NCI-H187 treated with DMSO at 0.1 percent for 48 hours (cell line): ENCODE measurements at regions not wholly inside any gene's neighbourhood (a gene's known extent, or its start where the extent isn't known, plus 50 kb on each side); places are given as distances from the start of the nearest gene placed in this dataset.
A peak's percentile ranks its signal among the peaks of the same experiment; 100 is the strongest.
"Not testable (repeated sequence)": the region's sequence is repeated elsewhere in the genome, so short reads cannot be mapped to it uniquely, and the experiment has no call there.

Source experiments
- DNase-seq: peaks from one replicate; lab custom pipeline; 2025; lab: John Stamatoyannopoulos, UW

- no peak for DNase-seq
Measured at GRCh38 chr1:38179483-38179882, 132.9 kb upstream of the POU3F1 start.

DNA sequence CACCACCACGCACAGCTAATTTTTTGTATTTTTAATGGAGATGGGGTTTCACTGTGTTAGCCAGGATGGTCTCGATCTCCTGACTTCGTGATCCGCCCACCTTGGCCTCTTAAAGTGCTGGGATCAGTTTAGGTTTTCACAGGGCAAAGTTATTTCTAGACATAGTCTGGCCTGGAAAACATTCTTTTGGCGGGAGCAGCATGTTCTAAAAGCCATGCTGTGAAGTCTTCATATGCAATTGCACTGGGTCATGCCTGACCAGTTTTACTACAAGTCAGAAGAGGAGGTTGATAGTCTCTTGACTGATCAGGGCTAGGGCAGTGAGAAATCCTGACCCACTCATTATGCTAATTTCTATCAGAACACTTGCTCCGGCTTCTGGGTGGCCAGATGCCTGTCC lies 131.6 kb upstream of the POU3F1 start:
- peak; percentile 9 for DNase-seq

- DNase-seq: no peak
Measured at GRCh38 chr1:38175121-38175520, 128.5 kb upstream of the POU3F1 start.

DNA sequence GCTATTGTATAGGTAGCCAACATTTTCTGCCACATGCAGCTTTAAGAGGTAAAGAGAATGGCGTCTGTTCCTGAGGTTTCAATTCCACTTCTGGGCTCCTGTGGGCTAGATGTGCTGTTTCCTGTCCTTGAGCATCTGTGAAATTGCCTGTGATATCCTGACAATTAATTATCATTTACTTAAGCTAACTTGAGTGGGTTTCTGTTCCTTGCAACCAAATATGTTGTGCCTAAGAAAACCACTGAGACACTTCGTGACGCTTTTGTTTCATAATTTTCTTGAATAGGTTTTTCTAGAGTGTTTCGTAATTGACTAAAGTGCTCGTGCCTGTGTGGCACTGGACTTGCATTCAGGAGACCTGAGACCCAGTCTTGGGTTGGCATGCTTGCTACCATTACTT lies 127.3 kb upstream of the POU3F1 start:
- DNase-seq: no peak

GRCh38 chr1:38173157-38173831 lies 126.7 kb upstream of the POU3F1 start:
- DNase-seq: no peak

DNA sequence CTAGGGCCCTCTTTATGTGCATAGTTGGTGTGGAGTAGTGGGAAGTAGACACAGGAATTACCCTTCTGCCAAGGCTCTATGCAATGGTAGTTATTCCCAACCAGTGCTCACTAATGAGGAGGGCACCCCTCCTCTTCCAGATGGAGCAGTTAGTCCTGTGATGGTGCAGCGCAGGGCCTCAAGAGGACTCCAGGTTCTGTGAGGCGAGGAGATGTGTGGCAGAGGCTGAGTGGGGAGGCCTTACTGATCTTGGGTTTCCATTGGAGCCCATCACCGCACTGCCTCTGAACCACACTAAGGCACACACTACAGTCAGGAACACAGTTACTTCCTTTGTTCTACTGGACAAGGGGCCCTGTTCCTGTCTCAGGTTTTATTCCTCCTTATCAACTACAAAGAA lies 122.5 kb upstream of the POU3F1 start:
- no peak for DNase-seq

DNA sequence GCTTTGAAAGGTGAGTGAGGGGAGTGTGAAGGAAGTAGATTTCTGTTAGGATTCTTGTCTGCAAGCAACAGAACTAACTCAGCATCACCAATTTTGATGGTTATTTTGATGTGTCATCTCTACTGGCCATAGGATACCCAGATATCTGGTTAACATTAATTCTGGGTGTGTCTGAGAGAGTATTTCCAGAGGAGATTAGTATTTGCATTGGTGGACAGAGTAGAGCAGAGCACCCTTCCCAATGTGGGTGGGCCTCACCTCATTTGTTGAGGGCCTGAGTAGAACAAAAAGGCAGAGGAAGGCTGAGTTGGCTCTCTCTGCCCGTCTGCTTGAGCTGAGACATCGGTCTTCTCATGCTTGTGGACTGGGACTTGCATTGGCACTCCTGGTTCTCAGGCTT lies 121.8 kb upstream of the POU3F1 start:
- no peak for DNase-seq

GRCh38 chr1:38166461-38166860 lies 119.9 kb upstream of the POU3F1 start:
- DNase-seq: no peak

- DNase-seq: peak; percentile 81
Measured at GRCh38 chr1:38153778-38154470, 107.3 kb upstream of the POU3F1 start.

DNA sequence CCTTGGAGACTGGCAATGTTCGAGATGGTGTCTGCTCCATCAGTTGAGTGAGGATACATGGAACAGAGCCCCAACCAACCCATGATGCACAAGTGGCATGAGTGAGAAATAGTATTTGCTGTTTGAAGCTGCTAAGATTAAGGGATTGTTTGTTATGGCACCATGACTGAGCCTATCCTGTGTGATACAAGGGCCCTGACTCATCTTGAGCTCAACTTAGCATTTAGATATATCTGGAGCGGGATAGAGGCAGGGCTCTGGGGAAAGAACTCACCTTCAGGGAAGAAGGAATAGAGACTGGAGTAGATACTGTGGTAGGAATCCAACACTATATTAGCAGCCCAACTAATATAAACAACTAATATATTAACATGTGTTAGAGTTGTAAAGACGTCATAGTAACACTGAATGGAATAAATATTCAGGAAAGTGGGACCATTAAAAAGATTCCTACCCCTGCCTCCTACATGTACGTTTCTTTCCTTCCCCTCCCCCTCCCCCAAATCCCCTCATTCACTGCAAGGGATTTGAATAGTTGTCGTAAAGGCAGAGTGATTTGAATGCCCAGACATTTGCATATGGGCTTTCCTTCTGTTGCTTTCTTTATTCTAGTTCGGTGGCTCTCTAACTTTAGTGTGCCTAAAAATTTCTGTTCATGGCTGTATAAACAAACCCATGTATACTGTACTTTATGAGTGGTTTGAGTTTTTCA lies 106.6 kb upstream of the POU3F1 start:
- DNase-seq: no peak

DNA sequence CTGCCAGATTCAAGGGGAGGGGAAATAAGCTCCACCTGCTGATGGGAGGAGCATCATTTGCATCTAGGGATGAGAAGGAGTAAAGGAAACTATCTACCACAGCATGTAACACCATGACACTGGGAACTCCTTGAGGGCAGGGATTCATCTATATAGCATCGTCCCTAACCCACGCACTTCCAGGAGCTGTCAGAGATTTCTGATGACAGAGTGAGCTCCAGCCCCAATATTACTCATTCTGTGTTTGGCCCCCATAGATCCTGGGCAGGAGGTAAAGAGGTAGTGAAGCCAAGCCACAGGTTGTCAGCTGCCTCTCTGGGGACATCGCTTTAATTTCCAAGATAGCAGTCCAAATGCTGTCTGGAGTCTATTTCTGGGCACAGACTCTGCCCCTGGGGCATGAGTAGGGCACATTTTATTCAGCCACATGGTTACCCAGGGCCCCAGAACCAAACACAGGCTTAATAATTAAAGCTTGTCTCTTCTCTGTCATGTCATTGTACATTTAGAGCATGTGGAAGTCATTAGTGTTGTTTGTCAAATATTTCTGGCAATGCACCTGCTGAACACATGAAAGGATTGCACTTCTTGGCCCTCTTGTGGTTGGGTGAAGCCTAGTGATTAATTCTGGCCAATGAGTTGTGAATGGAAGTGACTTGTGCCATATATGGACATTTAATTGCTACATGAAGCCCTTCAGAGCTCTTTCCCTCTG lies 105.9 kb upstream of the POU3F1 start:
- DNase-seq: peak; percentile 89

DNA sequence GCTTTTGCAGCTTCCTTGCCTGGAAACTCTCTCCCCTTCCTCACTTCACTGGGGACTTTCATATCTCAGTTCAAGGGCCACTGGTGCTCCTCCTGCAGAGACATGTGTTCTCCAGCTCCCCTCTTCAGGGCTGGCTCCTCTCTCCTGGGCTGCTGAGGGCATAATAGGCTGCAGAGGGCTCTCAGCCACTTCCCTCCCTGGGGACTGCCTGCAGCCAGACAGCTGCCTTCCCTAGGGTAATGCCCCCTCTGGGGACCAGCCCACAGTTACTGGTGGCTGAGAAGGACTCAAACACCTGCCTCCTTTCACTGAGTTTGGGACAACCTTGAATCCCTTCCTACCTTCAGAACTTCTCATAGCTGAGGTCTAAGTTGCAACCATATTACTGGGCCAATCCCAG lies 104.8 kb upstream of the POU3F1 start:
- DNase-seq: no peak

DNA sequence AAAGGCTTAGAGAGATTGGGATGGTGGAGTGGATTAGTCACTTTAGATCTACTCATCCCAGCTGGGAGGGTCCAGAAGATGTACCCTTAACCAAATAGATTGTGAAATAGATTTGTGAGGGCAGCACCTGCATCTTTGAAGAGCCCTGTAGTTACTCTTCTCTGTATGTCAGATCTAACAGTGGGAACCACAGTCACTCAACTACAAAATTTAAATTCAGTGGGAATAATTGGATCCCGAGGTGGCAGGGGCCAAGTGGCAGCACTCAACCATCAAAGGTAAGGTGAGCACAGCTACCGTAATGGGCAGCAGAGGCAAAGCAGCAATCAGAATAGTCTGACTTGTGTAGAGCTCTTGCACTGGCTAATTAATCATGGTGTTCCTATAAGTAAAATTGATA lies 99.5 kb upstream of the POU3F1 start:
- not testable (repeated sequence) for DNase-seq

DNA sequence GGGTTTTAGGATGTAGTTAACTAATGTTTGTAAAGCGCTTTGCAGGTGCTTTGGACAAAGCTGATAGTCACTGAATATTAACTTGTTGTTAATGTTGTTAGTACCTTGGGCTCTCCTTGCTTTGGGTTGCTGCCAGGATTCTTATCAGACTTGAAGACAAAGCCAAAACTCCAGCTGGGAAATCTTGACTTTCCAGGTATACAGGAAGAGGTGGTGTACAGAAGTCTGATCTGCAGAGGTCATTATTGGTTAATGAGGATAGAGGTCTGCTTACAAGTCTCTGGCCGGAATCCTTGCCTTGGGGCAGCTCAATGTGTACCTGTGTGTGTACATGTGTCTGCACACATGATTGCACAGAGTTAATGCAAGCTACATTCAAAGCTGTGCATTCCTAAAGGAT lies 96.0 kb upstream of the POU3F1 start:
- no peak for DNase-seq

DNA sequence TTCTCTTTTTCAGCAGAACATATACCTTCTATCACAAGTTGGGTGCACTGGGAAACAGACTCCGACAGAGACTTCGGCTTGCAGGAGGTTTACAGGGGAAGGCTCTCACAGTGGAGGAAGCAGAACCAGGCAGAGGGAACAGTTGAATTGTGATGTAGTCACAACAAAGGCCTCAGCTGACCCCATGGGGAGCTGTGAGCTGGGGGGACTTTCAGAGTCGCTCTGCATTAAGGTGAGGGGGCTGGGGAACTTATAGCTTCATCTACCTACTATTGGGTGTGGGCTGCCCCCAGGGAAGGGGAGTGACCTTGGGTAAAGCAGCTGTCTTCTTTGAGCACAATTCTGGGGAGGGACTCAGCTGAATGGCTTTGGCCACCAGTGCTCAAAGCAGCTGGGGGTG lies 94.9 kb upstream of the POU3F1 start:
- no peak for DNase-seq

DNA sequence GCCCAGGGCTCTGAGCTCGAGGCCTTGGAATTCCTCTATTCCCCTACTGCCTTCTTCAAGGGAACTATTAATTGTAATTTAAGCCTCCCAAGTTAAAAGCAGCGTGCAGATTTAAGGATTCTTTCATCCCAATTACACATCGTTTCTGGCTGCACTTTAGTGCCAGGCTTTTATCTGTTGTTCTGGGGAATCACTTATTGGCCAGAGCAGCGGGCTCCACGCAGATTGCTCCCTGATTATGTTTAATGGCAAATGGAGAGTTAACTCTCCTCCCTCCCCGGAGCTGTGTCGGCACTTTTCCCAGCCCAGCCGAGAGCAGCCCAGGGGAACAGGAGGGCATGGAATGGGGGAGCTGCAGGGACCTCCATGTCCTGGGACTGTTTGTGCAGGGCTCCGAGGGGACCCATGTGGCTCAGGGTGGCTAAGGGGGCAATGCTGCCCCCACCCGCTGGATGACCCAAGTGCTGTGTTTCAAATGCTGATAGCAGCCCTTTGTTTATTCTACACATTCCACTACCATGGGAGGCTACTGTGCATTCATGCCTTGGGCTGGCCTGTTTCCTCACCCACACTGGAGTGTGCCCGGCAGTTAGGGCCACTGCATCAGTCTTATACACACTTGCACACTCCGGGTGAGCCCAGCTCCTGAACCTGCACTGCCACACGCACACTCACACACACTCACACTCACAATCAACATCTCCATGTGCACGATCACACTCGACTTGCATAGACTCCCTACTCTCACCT lies 93.3 kb upstream of the POU3F1 start:
- no peak for DNase-seq

GRCh38 chr1:38138498-38139233 lies 92.1 kb upstream of the POU3F1 start:
- DNase-seq: no peak

DNA sequence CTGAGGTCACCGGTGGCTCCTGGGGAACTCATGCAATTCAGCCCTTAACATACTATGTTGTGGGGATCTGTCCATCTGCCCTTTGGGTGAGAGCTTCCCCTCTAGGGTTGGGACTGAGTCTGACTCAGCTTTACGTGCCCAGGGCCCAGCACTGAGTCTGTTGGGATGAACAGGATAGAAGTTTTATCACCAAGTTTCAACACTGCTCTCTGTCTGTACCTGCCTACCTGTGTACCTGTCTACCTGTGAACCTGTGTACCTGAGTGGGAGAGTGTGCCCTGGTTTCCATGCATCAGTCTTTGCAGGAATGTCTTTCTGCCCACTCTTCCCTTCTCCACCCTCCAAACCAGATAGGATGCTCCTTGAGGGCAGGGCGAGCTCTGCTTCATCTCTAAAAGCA lies 90.6 kb upstream of the POU3F1 start:
- DNase-seq: no peak

DNA sequence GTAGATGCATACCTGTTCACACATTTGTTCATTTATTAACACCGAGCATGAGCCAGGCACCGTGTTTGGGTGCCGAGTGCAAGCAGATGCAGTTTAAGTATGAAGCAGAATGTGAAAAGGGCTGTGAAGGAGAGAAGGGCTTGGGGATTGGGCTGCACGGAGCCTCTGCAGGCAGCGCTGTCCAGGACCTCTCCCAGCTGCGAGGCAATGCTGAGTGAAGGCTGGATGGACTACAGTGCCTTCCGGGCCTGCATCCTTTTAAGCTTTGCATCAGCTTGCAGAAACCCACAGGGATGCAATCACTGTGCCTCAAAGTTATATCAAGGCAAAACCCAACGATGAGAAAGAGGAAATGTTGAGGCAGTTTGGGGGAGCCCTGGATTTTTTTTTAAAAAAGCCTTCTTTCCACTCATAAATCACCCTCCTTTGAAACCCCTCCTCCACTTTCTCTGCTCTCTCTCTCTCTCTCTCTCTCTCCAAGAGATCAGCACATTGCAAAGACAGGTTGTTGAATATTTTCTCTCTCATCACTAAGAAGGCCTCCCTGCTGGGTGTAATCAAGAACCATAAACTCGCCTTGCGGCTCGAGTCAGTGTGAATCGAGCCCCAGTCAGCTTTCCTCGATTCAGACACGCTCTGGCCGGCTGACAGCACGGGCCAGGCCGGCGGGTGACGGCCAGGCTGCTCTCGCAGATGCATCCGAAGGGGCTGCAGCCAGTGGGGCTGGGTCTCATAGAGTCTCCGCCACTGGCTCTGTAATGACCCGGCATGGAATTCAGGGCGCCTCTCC lies 89.2 kb upstream of the POU3F1 start:
- no peak for DNase-seq

DNA sequence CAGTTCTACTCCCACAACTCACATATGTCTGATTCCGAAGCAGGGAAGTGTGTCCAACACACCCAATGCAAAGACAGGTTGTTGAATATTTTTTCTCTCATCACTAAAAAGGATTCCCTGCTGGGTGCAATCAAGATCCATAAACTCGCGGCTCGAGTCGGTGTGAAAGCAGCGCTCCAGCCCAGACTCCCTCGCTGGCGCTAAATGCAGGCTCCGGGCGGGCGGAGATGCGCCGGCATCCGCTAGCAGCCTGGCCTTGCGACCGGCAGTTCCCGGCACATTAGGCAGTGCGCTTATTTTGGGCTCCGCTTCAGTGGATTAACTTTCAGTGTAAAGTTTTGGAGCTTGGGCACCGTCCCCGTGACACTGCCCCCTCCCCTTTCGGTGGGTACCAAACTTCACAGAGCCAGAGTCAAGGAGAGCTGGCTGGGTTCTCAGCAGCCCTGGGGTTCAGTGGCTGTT lies 87.7 kb upstream of the POU3F1 start:
- DNase-seq: no peak
